ENCODE measurements at regions not wholly inside any gene's neighbourhood (a gene's known extent, or its start where the extent isn't known, plus 50 kb on each side); places are given as distances from the start of the nearest gene placed in this dataset.

GRCh38 chr5:164934039-164934438 is 1428.6 kb downstream of the MAT2B start:
- no peak overlapping the region for H3K4me3 ChIP-seq (ENCODE audit: low read depth, low read length)
- DNase-seq (ENCODE audit: low read depth) = no peak
- no peak for TF ChIP-seq CTCF (IDR thresholded peaks at IDR 0.05; ENCODE audit: low read depth, low read length, missing control alignments)
- in situ Hi-C loops (cut with HindIII; ENCODE audit: low sequenced_read_pairs) = no loop called here

- TF ChIP-seq CTCF (IDR thresholded peaks at IDR 0.05; ENCODE audit: low read depth, low read length, missing control alignments) = no peak
- H3K4me3 ChIP-seq (ENCODE audit: low read depth, low read length) = no peak overlapping the region
- no peak for DNase-seq (ENCODE audit: low read depth)
- in situ Hi-C loops (cut with HindIII; ENCODE audit: low sequenced_read_pairs) = no loop called here
Observed at GRCh38 chr5:164934561-164934960, 1429.1 kb downstream of the MAT2B start.

DNA sequence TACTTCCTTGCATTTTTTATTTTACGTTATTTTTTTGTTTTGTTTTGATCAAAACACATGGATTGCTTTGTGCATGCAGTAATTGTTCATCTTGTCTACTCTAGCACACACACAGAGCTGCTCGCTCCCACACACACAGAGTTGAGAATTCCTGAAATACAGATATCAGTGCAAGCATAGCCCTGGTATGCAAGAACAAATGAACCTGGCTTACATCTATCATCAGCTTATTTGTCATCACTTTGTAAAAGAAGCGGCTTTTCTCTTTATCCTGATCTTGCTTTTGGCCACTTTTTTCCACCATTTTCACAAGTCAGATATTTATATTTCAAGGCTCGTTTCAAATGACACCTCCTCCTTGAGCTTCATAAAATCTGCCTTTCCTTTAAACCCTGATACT is 1435.7 kb downstream of the MAT2B start:
- DNase-seq (ENCODE audit: low read depth) = no peak
- H3K4me3 ChIP-seq (ENCODE audit: low read depth, low read length) = no peak overlapping the region
- in situ Hi-C loops (cut with HindIII; ENCODE audit: low sequenced_read_pairs) = no loop called here
- TF ChIP-seq CTCF (IDR thresholded peaks at IDR 0.05; ENCODE audit: low read depth, low read length, missing control alignments) = no peak

- TF ChIP-seq CTCF (IDR thresholded peaks at IDR 0.05; ENCODE audit: low read depth, low read length, missing control alignments) = no peak
- H3K4me3 ChIP-seq (ENCODE audit: low read depth, low read length) = no peak overlapping the region
- no peak for DNase-seq (ENCODE audit: low read depth)
- in situ Hi-C loops (cut with HindIII; ENCODE audit: low sequenced_read_pairs) = no loop called here
Observed at GRCh38 chr5:164950927-164951326, 1445.5 kb downstream of the MAT2B start.

DNA sequence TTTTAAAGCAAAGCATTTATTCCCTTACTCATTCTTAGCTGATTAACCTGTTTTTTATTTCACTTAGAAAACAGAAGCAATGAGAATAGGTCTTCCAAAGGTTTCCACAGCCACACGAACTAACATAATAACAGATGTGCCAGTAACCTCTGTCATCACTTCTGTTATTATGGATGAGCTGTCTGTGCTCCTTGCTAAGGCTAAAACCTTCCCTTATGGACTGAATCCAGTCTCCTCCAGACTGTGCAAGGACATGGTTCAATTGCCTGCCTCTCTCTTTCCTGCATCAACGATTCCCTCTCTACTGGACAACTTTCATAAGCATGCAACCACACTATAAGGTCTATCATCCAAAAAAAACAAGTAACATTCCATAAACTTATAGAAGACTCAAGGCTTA is 1446.2 kb downstream of the MAT2B start:
- in situ Hi-C loops (cut with HindIII; ENCODE audit: low sequenced_read_pairs) = no loop called here
- no peak overlapping the region for H3K4me3 ChIP-seq (ENCODE audit: low read depth, low read length)
- DNase-seq (ENCODE audit: low read depth) = peak; percentile 11
- no peak for TF ChIP-seq CTCF (IDR thresholded peaks at IDR 0.05; ENCODE audit: low read depth, low read length, missing control alignments)

DNA sequence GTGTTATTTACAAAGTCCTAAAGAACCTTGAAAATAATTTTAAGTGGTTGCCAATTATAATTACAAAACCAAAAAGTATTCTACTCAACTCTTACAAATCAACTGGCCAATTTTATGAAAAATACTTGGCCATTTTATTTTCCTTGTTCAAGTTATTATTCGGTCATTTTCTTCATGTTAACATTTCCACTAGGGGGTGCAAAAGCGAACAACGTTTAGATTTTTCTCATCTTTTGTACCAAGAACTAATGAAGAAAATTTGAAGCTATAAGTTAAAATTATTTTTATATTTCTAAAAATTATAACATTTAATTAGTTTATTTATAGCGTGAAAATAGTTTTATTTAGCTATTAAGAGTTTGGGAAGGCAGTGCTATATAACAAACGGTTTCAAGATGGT is 1453.3 kb downstream of the MAT2B start:
- DNase-seq (ENCODE audit: low read depth) = no peak
- in situ Hi-C loops (cut with HindIII; ENCODE audit: low sequenced_read_pairs) = no loop called here
- H3K4me3 ChIP-seq (ENCODE audit: low read depth, low read length) = no peak overlapping the region
- TF ChIP-seq CTCF (IDR thresholded peaks at IDR 0.05; ENCODE audit: low read depth, low read length, missing control alignments) = no peak

GRCh38 chr5:164959761-164960160 is 1454.3 kb downstream of the MAT2B start:
- in situ Hi-C loops (cut with HindIII; ENCODE audit: low sequenced_read_pairs) = no loop called here
- no peak overlapping the region for H3K4me3 ChIP-seq (ENCODE audit: low read depth, low read length)
- no peak for DNase-seq (ENCODE audit: low read depth)
- TF ChIP-seq CTCF (IDR thresholded peaks at IDR 0.05; ENCODE audit: low read depth, low read length, missing control alignments) = no peak

Data from astrocyte of the cerebellum (primary cell).